ENCODE measurements at regions not wholly inside any gene's neighbourhood (a gene's known extent, or its start where the extent isn't known, plus 50 kb on each side); places are given as distances from the start of the nearest gene placed in this dataset.

GRCh38 chr7:106575138-106575823, 85.7 kb downstream of the CCDC71L start:
- Mint-ChIP-seq H3K9me3 (ENCODE audit: insufficient read depth) (no peaks in the 10 kb centered on the region), H3K27ac (no peak overlapping the region), H3K4me3 (no peak overlapping the region), H3K27me3 (no peaks in the 10 kb centered on the region), H3K4me1 (no peaks in the 10 kb centered on the region)
- Histone ChIP-seq H3K36me3 (replicated peaks in 1 of 2; ENCODE audit: control extremely low read depth in 1 of 2, control insufficient read depth in 1 of 2, extremely low read depth in 1 of 2, insufficient read depth in 2 of 2, low read length in 1 of 2) (no peaks in the 10 kb centered on the region), H4K20me1 (ENCODE audit: control insufficient read depth, insufficient read depth, low read length, poor library complexity, severe bottlenecking) (no peaks in the 10 kb centered on the region), H3K27me3 (replicated peaks in 1 of 4; ENCODE audit: control extremely low read depth in 1 of 4, control insufficient read depth in 3 of 4, insufficient read depth in 4 of 4, low read length in 3 of 4) (peaks cover 0 to 9% (median 0%) of the 10 kb centered on the region in 4 experiments), H3K9me3 (ENCODE audit: control extremely low read depth in 1 of 3, control insufficient read depth in 2 of 3, insufficient read depth in 1 of 3, low read length in 2 of 3) (no peaks in the 10 kb centered on the region), H3K4me1 (ENCODE audit: control insufficient read depth in 2 of 2, insufficient read depth in 2 of 2, low read length in 2 of 2) (no peaks in the 10 kb centered on the region), H2AFZ (ENCODE audit: insufficient read depth, low read depth, low read length, poor library complexity, severe bottlenecking) (no peak overlapping the region), H3K4me2 (replicated peaks; ENCODE audit: low read depth, low read length, poor library complexity, severe bottlenecking) (no peak overlapping the region), H3K4me3 (ENCODE audit: control extremely low read depth in 1 of 5, extremely low read depth in 1 of 5, insufficient read depth in 1 of 5, low read depth in 2 of 5, low read length in 4 of 5) (no peak overlapping the region), H3K9ac (ENCODE audit: low read length) (no peak overlapping the region), H3K27ac (ENCODE audit: low read length in 2 of 2) (no peak overlapping the region), H3K79me2 (ENCODE audit: control insufficient read depth, insufficient read depth, low read length) (no peaks in the 10 kb centered on the region)
- POLR2A ChIA-PET, result no interaction called here
- intact Hi-C loops (cut with micrococcal nuclease), result no loop called here
- CTCF ChIA-PET, result no interaction called here
- TF ChIP-seq CTCF (IDR thresholded peaks at IDR 0.05) (no peak), EZH2 (IDR thresholded peaks at IDR 0.05; ENCODE audit: borderline replicate concordance, insufficient read depth, low read depth, low read length, poor library complexity, severe bottlenecking) (no peak)
- ATAC-seq (ENCODE audit: low read depth) (no peak), DNase-seq (no peak)
- WGBS (ENCODE audit: insufficient coverage), result 96% methylated on average over 3 of the region's 6 CpGs

GRCh38 chr7:106573738-106574137, 87.2 kb downstream of the CCDC71L start:
- H3K9ac ChIP-seq (ENCODE audit: low read length), result no peak overlapping the region

More at GRCh38 chr7:106573738-106574137, 87.2 kb downstream of the CCDC71L start:
- no peak overlapping the region for H3K27ac ChIP-seq (ENCODE audit: low read length in 2 of 2)
- ChIA-PET POLR2A (no interaction called here), CTCF (no interaction called here)
- intact Hi-C loops (cut with micrococcal nuclease), result no loop called here
- H3K4me1 Mint-ChIP-seq, result no peaks in the 10 kb centered on the region
- H3K27me3 Mint-ChIP-seq, result peaks cover 4% of the 10 kb centered on the region
- WGBS (ENCODE audit: insufficient coverage), result 83% methylated on average over 1 of the region's 3 CpGs
- H3K4me1 ChIP-seq (ENCODE audit: control insufficient read depth in 2 of 2, insufficient read depth in 2 of 2, low read length in 2 of 2), result no peaks in the 10 kb centered on the region
- DNase-seq (no peak), ATAC-seq (ENCODE audit: low read depth) (no peak)
- no peaks in the 10 kb centered on the region for H3K9me3 ChIP-seq (ENCODE audit: control extremely low read depth in 1 of 3, control insufficient read depth in 2 of 3, insufficient read depth in 1 of 3, low read length in 2 of 3)
- no peaks in the 10 kb centered on the region for H4K20me1 ChIP-seq (ENCODE audit: control insufficient read depth, insufficient read depth, low read length, poor library complexity, severe bottlenecking)
- H3K27ac Mint-ChIP-seq, result no peak overlapping the region
- no peak overlapping the region for H2AFZ ChIP-seq (ENCODE audit: insufficient read depth, low read depth, low read length, poor library complexity, severe bottlenecking)
- no peaks in the 10 kb centered on the region for H3K9me3 Mint-ChIP-seq (ENCODE audit: insufficient read depth)
- no peak overlapping the region for H3K4me3 ChIP-seq (ENCODE audit: control extremely low read depth in 1 of 5, extremely low read depth in 1 of 5, insufficient read depth in 1 of 5, low read depth in 2 of 5, low read length in 4 of 5)
- H3K79me2 ChIP-seq (ENCODE audit: control insufficient read depth, insufficient read depth, low read length), result no peaks in the 10 kb centered on the region
- H3K4me3 Mint-ChIP-seq, result no peak overlapping the region
- no peaks in the 10 kb centered on the region for H3K36me3 ChIP-seq (replicated peaks in 1 of 2; ENCODE audit: control extremely low read depth in 1 of 2, control insufficient read depth in 1 of 2, extremely low read depth in 1 of 2, insufficient read depth in 2 of 2, low read length in 1 of 2)
- no peak for TF ChIP-seq CTCF (IDR thresholded peaks at IDR 0.05)
- no peak for TF ChIP-seq EZH2 (IDR thresholded peaks at IDR 0.05; ENCODE audit: borderline replicate concordance, insufficient read depth, low read depth, low read length, poor library complexity, severe bottlenecking)
- peaks cover 0 to 9% (median 0%) of the 10 kb centered on the region in 4 experiments for H3K27me3 ChIP-seq (replicated peaks in 1 of 4; ENCODE audit: control extremely low read depth in 1 of 4, control insufficient read depth in 3 of 4, insufficient read depth in 4 of 4, low read length in 3 of 4)
- no peak overlapping the region for H3K4me2 ChIP-seq (replicated peaks; ENCODE audit: low read depth, low read length, poor library complexity, severe bottlenecking)
